HL-60 (cell line): ENCODE measurements at regions not wholly inside any gene's neighbourhood (a gene's known extent, or its start where the extent isn't known, plus 50 kb on each side); places are given as distances from the start of the nearest gene placed in this dataset.

Experiments
- DNase-seq, 2 experiments: peaks; one replicate each; pipeline ENCODE4 v3.0.0-alpha.2; 2010 to 2020; ENCODE audit warnings: low read depth in 1 of 2, low spot score in 1 of 2
- H3K27ac ChIP-seq: fragments of 250-450 bp; sonication (Bioruptor Pico); replicated peaks from 2 replicates; pipeline ENCODE4 v1.5.1; 2020; ENCODE audit warnings: mild to moderate bottlenecking, moderate library complexity
- H3K27me3 ChIP-seq: fragments of 250-450 bp; sonication (Bioruptor Pico); 2 replicates; pipeline ENCODE4 v1.5.1; 2021; ENCODE audit warnings: mild to moderate bottlenecking, moderate library complexity; ENCODE audit not compliant: insufficient read depth, poor library complexity, severe bottlenecking
- H3K4me3 ChIP-seq: replicated peaks from 2 replicates; pipeline ENCODE4 v1.5.1; 2011; ENCODE audit warnings: mild to moderate bottlenecking, control low read depth, low read length; ENCODE audit not compliant: insufficient read depth
- CTCF ChIP-seq: IDR thresholded peaks from one replicate; pipeline ENCODE4 v1.5.1; 2011; ENCODE audit warnings: low read length, control low read depth, inconsistent platforms; ENCODE audit not compliant: insufficient read depth
- GABPA ChIP-seq: IDR thresholded peaks from 2 replicates; pipeline ENCODE4 v1.6.1; 2012; ENCODE audit warnings: low read depth
- POLR2AphosphoS5 ChIP-seq: IDR thresholded peaks from 2 replicates; pipeline ENCODE4 v1.6.1; 2012; ENCODE audit warnings: low read depth
- REST ChIP-seq: IDR thresholded peaks from 2 replicates; pipeline ENCODE4 v1.6.1; 2012; ENCODE audit warnings: low read depth; ENCODE audit not compliant: insufficient replicate concordance
- SPI1 ChIP-seq: IDR thresholded peaks from 2 replicates; pipeline ENCODE4 v1.6.1; 2012; ENCODE audit warnings: low read depth, mild to moderate bottlenecking, borderline replicate concordance

- Histone ChIP-seq H3K27ac (no peak overlapping the region), H3K4me3 (no peak overlapping the region), H3K27me3 (no peaks in the 10 kb centered on the region)
- DNase-seq = no peak
- no peak for TF ChIP-seq SPI1
- no peak for TF ChIP-seq POLR2AphosphoS5
- no peak for TF ChIP-seq REST
- TF ChIP-seq CTCF = no peak
- TF ChIP-seq GABPA = no peak
These were observed 182.2 kb upstream of the FBXO33 start for GRCh38 chr14:39614297-39614923.

- DNase-seq = no peak
- no peak overlapping the region for H3K4me3 ChIP-seq
- H3K27me3 ChIP-seq = no peaks in the 10 kb centered on the region
- H3K27ac ChIP-seq = no peak overlapping the region
- TF ChIP-seq GABPA = no peak
These were observed 176.9 kb upstream of the FBXO33 start for GRCh38 chr14:39609119-39609518.

GRCh38 chr14:39607978-39608377 is 175.7 kb upstream of the FBXO33 start:
- no peak for DNase-seq
- Histone ChIP-seq H3K27ac (no peak overlapping the region), H3K4me3 (no peak overlapping the region), H3K27me3 (no peaks in the 10 kb centered on the region)
- TF ChIP-seq SPI1 = no peak
- TF ChIP-seq REST = no peak
- no peak for TF ChIP-seq GABPA
- no peak for TF ChIP-seq CTCF
- TF ChIP-seq POLR2AphosphoS5 = no peak

- no peak overlapping the region for H3K4me3 ChIP-seq
These were observed 171.7 kb upstream of the FBXO33 start for GRCh38 chr14:39603942-39604341.

More at GRCh38 chr14:39603942-39604341, 171.7 kb upstream of the FBXO33 start:
- TF ChIP-seq CTCF (no peak), SPI1 (no peak)
- H3K27ac ChIP-seq = no peak overlapping the region
- H3K27me3 ChIP-seq = no peaks in the 10 kb centered on the region
- DNase-seq = no peak
